Neural progenitor cell (in vitro differentiated cells): ENCODE measurements at regions not wholly inside any gene's neighbourhood (a gene's known extent, or its start where the extent isn't known, plus 50 kb on each side); places are given as distances from the start of the nearest gene placed in this dataset.

ENCODE experiments used
- DNase-seq: peaks from one replicate; pipeline ENCODE4 v3.0.0-alpha.2; 2016; ENCODE audit warnings: low spot score
- H2AFZ ChIP-seq: fragments of 200-600 bp; sonication (generic); replicated peaks from 2 replicates; pipeline ENCODE4 v1.6.1; 2016; ENCODE audit warnings: antibody characterized with exemption
- H3F3A ChIP-seq: fragments of 200-600 bp; sonication (generic); 2 replicates; pipeline ENCODE4 v1.6.1; 2016; ENCODE audit warnings: antibody characterized with exemption, low read depth
- H3K27ac ChIP-seq: fragments of 200-600 bp; sonication (generic); 2 replicates; pipeline ENCODE4 v1.5.1; 2016; ENCODE audit warnings: mild to moderate bottlenecking
- H3K27me3 ChIP-seq: fragments of 200-600 bp; sonication (generic); 2 replicates; pipeline ENCODE4 v1.6.1; 2016; ENCODE audit warnings: mild to moderate bottlenecking, moderate library complexity
- H3K36me3 ChIP-seq: fragments of 200-600 bp; sonication (generic); 2 replicates; pipeline ENCODE4 v1.5.1; 2016
- H3K4me1 ChIP-seq: fragments of 200-600 bp; sonication (generic); 2 replicates; pipeline ENCODE4 v1.6.1; 2016; ENCODE audit warnings: mixed run types
- H3K4me2 ChIP-seq: fragments of 200-600 bp; sonication (generic); 2 replicates; pipeline ENCODE4 v1.6.1; 2016
- H3K4me3 ChIP-seq: fragments of 200-600 bp; sonication (generic); 2 replicates; pipeline ENCODE4 v1.5.1; 2016
- H3K79me2 ChIP-seq: fragments of 200-600 bp; sonication (generic); 2 replicates; pipeline ENCODE4 v1.6.1; 2016; ENCODE audit warnings: low read depth
- H3K9ac ChIP-seq: fragments of 200-600 bp; sonication (generic); 2 replicates; pipeline ENCODE4 v1.6.1; 2016
- H3K9me3 ChIP-seq: fragments of 200-600 bp; sonication (generic); 2 replicates; pipeline ENCODE4 v1.5.1; 2016; ENCODE audit warnings: low read depth
- H4K20me1 ChIP-seq: fragments of 200-600 bp; sonication (generic); 2 replicates; pipeline ENCODE4 v1.6.1; 2016; ENCODE audit warnings: low read depth
- H3K27ac Mint-ChIP-seq: 3 replicates; pipeline ENCODE4 v1.8.0; 2021; ENCODE audit warnings: mixed read lengths
- H3K27me3 Mint-ChIP-seq: 2 replicates; pipeline ENCODE4 v1.8.0; 2022; ENCODE audit warnings: low read depth, mild to moderate bottlenecking, inconsistent platforms, moderate library complexity, mixed read lengths; ENCODE audit not compliant: insufficient read depth
- H3K36me3 Mint-ChIP-seq: 3 replicates; pipeline ENCODE4 v1.8.0; 2021; ENCODE audit warnings: mixed read lengths
- H3K4me1 Mint-ChIP-seq: 3 replicates; pipeline ENCODE4 v1.8.0; 2021; ENCODE audit warnings: mixed read lengths
- H3K4me3 Mint-ChIP-seq: 3 replicates; pipeline ENCODE4 v1.8.0; 2021; ENCODE audit warnings: mild to moderate bottlenecking, moderate library complexity, mixed read lengths
- H3K9me3 Mint-ChIP-seq: 3 replicates; pipeline ENCODE4 v1.8.0; 2020; ENCODE audit warnings: mixed read lengths
- CTCF ChIP-seq: fragments of 200-600 bp; sonication (generic); IDR thresholded peaks from 2 replicates; pipeline ENCODE4 v1.5.1; 2017; ENCODE audit warnings: antibody characterized with exemption, mild to moderate bottlenecking
- EZH2 ChIP-seq: fragments of 200-600 bp; sonication (generic); IDR thresholded peaks from 2 replicates; pipeline ENCODE4 v1.6.1; 2017; ENCODE audit warnings: antibody characterized with exemption, mild to moderate bottlenecking, moderate library complexity
- EZH2phosphoT487 ChIP-seq: fragments of 200-600 bp; sonication (generic); IDR thresholded peaks from 2 replicates; pipeline ENCODE4 v1.6.1; 2017; ENCODE audit warnings: antibody characterized with exemption

GRCh38 chr2:235201756-235202155, 249.9 kb downstream of the SH3BP4 start:
- no peak overlapping the region for H3K4me3 ChIP-seq
- no peak overlapping the region for H3K9ac ChIP-seq
- H3F3A ChIP-seq, result no peaks in the 10 kb centered on the region
- H3K36me3 ChIP-seq, result no peaks in the 10 kb centered on the region
- no peak for TF ChIP-seq EZH2
- no peak for TF ChIP-seq EZH2phosphoT487
- no peak for TF ChIP-seq CTCF
- H3K9me3 ChIP-seq, result no peaks in the 10 kb centered on the region
- H3K4me2 ChIP-seq, result no peak overlapping the region
- Mint-ChIP-seq H3K4me1 (peaks cover 26% of the 10 kb centered on the region), H3K4me3 (no peak overlapping the region), H3K27me3 (peaks cover 2% of the 10 kb centered on the region), H3K27ac (no peak overlapping the region), H3K36me3 (no peaks in the 10 kb centered on the region), H3K9me3 (no peaks in the 10 kb centered on the region)
- peak overlapping the region; percentile 73 for H2AFZ ChIP-seq
- H3K4me1 ChIP-seq, result peaks cover 4% of the 10 kb centered on the region
- no peaks in the 10 kb centered on the region for H3K79me2 ChIP-seq
- peaks cover 10% of the 10 kb centered on the region for H3K27me3 ChIP-seq
- H4K20me1 ChIP-seq, result no peaks in the 10 kb centered on the region
- no peak overlapping the region for H3K27ac ChIP-seq
- DNase-seq, result no peak

- no peak overlapping the region for H3K4me3 ChIP-seq
- no peak overlapping the region for H3K27ac Mint-ChIP-seq
- peaks cover 6% of the 10 kb centered on the region for H3K4me1 ChIP-seq
- no peak overlapping the region for H3K4me2 ChIP-seq
- peaks cover 2% of the 10 kb centered on the region for H3K27me3 Mint-ChIP-seq
- H3K9me3 ChIP-seq, result no peaks in the 10 kb centered on the region
- H3K27me3 ChIP-seq, result peaks cover 10% of the 10 kb centered on the region
- no peak overlapping the region for H3K9ac ChIP-seq
- H3K27ac ChIP-seq, result no peak overlapping the region
- H3F3A ChIP-seq, result no peaks in the 10 kb centered on the region
- H3K4me1 Mint-ChIP-seq, result peaks cover 22% of the 10 kb centered on the region
- H3K9me3 Mint-ChIP-seq, result peaks cover 1% of the 10 kb centered on the region
- no peak overlapping the region for H2AFZ ChIP-seq
- H4K20me1 ChIP-seq, result no peaks in the 10 kb centered on the region
- no peaks in the 10 kb centered on the region for H3K36me3 ChIP-seq
- no peaks in the 10 kb centered on the region for H3K36me3 Mint-ChIP-seq
- DNase-seq, result no peak
- no peak overlapping the region for H3K4me3 Mint-ChIP-seq
- TF ChIP-seq CTCF (no peak), EZH2 (no peak)
- H3K79me2 ChIP-seq, result no peaks in the 10 kb centered on the region
Observed at GRCh38 chr2:235204948-235205347, 253.1 kb downstream of the SH3BP4 start.

GRCh38 chr2:235206399-235206798, 254.6 kb downstream of the SH3BP4 start:
- Histone ChIP-seq H3K27ac (no peak overlapping the region), H3K9me3 (peaks cover 5% of the 10 kb centered on the region), H3K9ac (no peak overlapping the region), H3K4me2 (no peak overlapping the region), H2AFZ (no peak overlapping the region), H3F3A (no peaks in the 10 kb centered on the region), H3K4me1 (peaks cover 6% of the 10 kb centered on the region), H3K79me2 (no peaks in the 10 kb centered on the region), H4K20me1 (no peaks in the 10 kb centered on the region), H3K36me3 (no peaks in the 10 kb centered on the region), H3K27me3 (peaks cover 10% of the 10 kb centered on the region), H3K4me3 (no peak overlapping the region)
- Mint-ChIP-seq H3K27me3 (peaks cover 2% of the 10 kb centered on the region), H3K36me3 (no peaks in the 10 kb centered on the region), H3K9me3 (peaks cover 8% of the 10 kb centered on the region), H3K4me3 (no peak overlapping the region), H3K27ac (no peak overlapping the region), H3K4me1 (peaks cover 12% of the 10 kb centered on the region)
- no peak for TF ChIP-seq EZH2phosphoT487
- no peak for TF ChIP-seq CTCF
- no peak for DNase-seq
